ENCODE measurements at regions not wholly inside any gene's neighbourhood (a gene's known extent, or its start where the extent isn't known, plus 50 kb on each side); places are given as distances from the start of the nearest gene placed in this dataset.

DNA sequence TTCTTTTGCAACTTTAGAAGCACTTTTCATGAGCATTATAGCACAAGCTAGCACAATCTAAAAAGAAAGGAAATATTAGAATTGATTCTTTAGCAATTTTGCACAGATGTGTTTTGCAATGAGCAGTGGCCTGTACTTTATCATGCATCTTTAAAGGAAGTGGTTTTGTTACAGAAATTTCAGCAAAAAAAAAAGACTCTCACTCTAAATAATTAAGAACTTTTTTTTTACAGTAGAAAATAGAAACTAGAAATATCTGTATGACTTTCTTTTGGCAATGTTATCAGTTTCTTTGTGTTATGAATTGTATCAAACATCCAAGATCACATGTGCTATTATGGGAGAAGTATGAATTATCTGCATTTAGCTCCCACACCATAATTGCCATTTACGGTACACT lies 195.7 kb upstream of the KLF6 start:
- TF ChIP-seq, protein P1, sequence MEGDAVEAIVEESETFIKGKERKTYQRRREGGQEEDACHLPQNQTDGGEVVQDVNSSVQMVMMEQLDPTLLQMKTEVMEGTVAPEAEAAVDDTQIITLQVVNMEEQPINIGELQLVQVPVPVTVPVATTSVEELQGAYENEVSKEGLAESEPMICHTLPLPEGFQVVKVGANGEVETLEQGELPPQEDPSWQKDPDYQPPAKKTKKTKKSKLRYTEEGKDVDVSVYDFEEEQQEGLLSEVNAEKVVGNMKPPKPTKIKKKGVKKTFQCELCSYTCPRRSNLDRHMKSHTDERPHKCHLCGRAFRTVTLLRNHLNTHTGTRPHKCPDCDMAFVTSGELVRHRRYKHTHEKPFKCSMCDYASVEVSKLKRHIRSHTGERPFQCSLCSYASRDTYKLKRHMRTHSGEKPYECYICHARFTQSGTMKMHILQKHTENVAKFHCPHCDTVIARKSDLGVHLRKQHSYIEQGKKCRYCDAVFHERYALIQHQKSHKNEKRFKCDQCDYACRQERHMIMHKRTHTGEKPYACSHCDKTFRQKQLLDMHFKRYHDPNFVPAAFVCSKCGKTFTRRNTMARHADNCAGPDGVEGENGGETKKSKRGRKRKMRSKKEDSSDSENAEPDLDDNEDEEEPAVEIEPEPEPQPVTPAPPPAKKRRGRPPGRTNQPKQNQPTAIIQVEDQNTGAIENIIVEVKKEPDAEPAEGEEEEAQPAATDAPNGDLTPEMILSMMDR (IDR thresholded peaks at IDR 0.05 in 4 of 5, conservative IDR thresholded peaks at IDR 0.05 in 1 of 5) = no peak
- TF ChIP-seq POLR2A (IDR thresholded peaks at IDR 0.05) = no peak
